Astrocyte (in vitro differentiated cells and primary cell): ENCODE measurements at regions not wholly inside any gene's neighbourhood (a gene's known extent, or its start where the extent isn't known, plus 50 kb on each side); places are given as distances from the start of the nearest gene placed in this dataset.
A peak's percentile ranks its signal among the peaks of the same experiment; 100 is the strongest.

Experiments used
- DNase-seq: peaks from one replicate; pipeline ENCODE4 v3.0.0-alpha.2; 2010; ENCODE audit warnings: low read depth
- FAIRE-seq: peaks from 2 replicates; lab custom pipeline; 2011; peaks lifted over from hg19 to GRCh38; lab: Jason Lieb, UNC
- H2AFZ ChIP-seq: 2 replicates; pipeline ENCODE4 v1.6.0; 2012; ENCODE audit warnings: low read depth, low read length, inconsistent platforms
- H3K27ac ChIP-seq: 2 replicates; pipeline ENCODE4 v1.5.1; 2011; ENCODE audit warnings: low read depth, low read length, inconsistent platforms
- H3K27me3 ChIP-seq: 2 replicates; pipeline ENCODE4 v1.6.0; 2011; ENCODE audit warnings: low read length, inconsistent platforms; ENCODE audit not compliant: insufficient read depth
- H3K36me3 ChIP-seq: 2 replicates; pipeline ENCODE4 v1.5.1; 2011; ENCODE audit warnings: low read length, inconsistent platforms; ENCODE audit not compliant: insufficient read depth
- H3K4me1 ChIP-seq: 2 replicates; pipeline ENCODE4 v1.5.1; 2011; ENCODE audit warnings: low read length, inconsistent platforms; ENCODE audit not compliant: insufficient read depth
- H3K4me2 ChIP-seq: 2 replicates; pipeline ENCODE4 v1.6.0; 2012; ENCODE audit warnings: low read length, inconsistent platforms
- H3K4me3 ChIP-seq: 2 replicates; pipeline ENCODE4 v1.5.1; 2011; ENCODE audit warnings: low read depth, mild to moderate bottlenecking, low read length, inconsistent platforms; ENCODE audit not compliant: insufficient read depth
- H3K79me2 ChIP-seq: 2 replicates; pipeline ENCODE4 v1.6.0; 2012; ENCODE audit warnings: mild to moderate bottlenecking, low read length, inconsistent platforms; ENCODE audit not compliant: insufficient read depth
- H3K9ac ChIP-seq: 2 replicates; pipeline ENCODE4 v1.6.0; 2012; ENCODE audit warnings: mild to moderate bottlenecking, low read length, inconsistent platforms
- H3K9me3 ChIP-seq: 2 replicates; pipeline ENCODE4 v1.5.1; 2012; ENCODE audit warnings: low read depth, mild to moderate bottlenecking, low read length, inconsistent platforms; ENCODE audit not compliant: insufficient read depth
- H4K20me1 ChIP-seq: 2 replicates; pipeline ENCODE4 v1.6.0; 2012; ENCODE audit warnings: low read length, inconsistent platforms; ENCODE audit not compliant: insufficient read depth
- H3K27ac Mint-ChIP-seq: one replicate; pipeline ENCODE4 v1.8.0; 2021; ENCODE audit warnings: mild to moderate bottlenecking, mixed read lengths; ENCODE audit not compliant: unreplicated experiment
- H3K27me3 Mint-ChIP-seq: one replicate; pipeline ENCODE4 v1.8.0; 2021; ENCODE audit warnings: low read depth, mixed read lengths; ENCODE audit not compliant: unreplicated experiment
- H3K36me3 Mint-ChIP-seq: one replicate; pipeline ENCODE4 v1.8.0; 2021; ENCODE audit warnings: low read depth, mixed read lengths; ENCODE audit not compliant: unreplicated experiment
- H3K4me1 Mint-ChIP-seq: one replicate; pipeline ENCODE4 v1.8.0; 2021; ENCODE audit warnings: low read depth, mixed read lengths; ENCODE audit not compliant: unreplicated experiment
- H3K4me3 Mint-ChIP-seq: one replicate; pipeline ENCODE4 v1.8.0; 2021; ENCODE audit warnings: mild to moderate bottlenecking, moderate library complexity, mixed read lengths; ENCODE audit not compliant: unreplicated experiment
- H3K9me3 Mint-ChIP-seq: one replicate; pipeline ENCODE4 v1.8.0; 2021; ENCODE audit warnings: mild to moderate bottlenecking, mixed read lengths; ENCODE audit not compliant: unreplicated experiment
- EZH2 ChIP-seq: IDR thresholded peaks from 2 replicates; pipeline ENCODE4 v1.6.1; 2012; ENCODE audit warnings: mild to moderate bottlenecking, low read length, inconsistent platforms; ENCODE audit not compliant: insufficient read depth
- TF ChIP-seq, protein P1 (sequence below): IDR thresholded peaks from 2 replicates; pipeline ENCODE4 v1.5.1; 2011; ENCODE audit warnings: low read depth, mild to moderate bottlenecking, inconsistent platforms, low read length, moderate library complexity; ENCODE audit not compliant: insufficient read depth

GRCh38 chr19:16012552-16012951 is 63.7 kb upstream of the TPM4 start:
- Histone ChIP-seq H3K36me3 (no peaks in the 10 kb centered on the region), H3K27me3 (no peaks in the 10 kb centered on the region), H3K9me3 (no peaks in the 10 kb centered on the region), H3K27ac (no peak overlapping the region), H3K4me2 (no peak overlapping the region), H2AFZ (no peak overlapping the region), H3K9ac (no peak overlapping the region), H3K79me2 (no peaks in the 10 kb centered on the region), H3K4me1 (no peaks in the 10 kb centered on the region), H4K20me1 (no peaks in the 10 kb centered on the region), H3K4me3 (no peak overlapping the region)
- no peaks in the 10 kb centered on the region for H3K36me3 Mint-ChIP-seq
- no peaks in the 10 kb centered on the region for H3K4me1 Mint-ChIP-seq
- peaks cover 17% of the 10 kb centered on the region for H3K9me3 Mint-ChIP-seq
- no peak for FAIRE-seq
- no peaks in the 10 kb centered on the region for H3K27me3 Mint-ChIP-seq
- no peak overlapping the region for H3K4me3 Mint-ChIP-seq
- no peak for TF ChIP-seq EZH2
- TF ChIP-seq, protein P1, sequence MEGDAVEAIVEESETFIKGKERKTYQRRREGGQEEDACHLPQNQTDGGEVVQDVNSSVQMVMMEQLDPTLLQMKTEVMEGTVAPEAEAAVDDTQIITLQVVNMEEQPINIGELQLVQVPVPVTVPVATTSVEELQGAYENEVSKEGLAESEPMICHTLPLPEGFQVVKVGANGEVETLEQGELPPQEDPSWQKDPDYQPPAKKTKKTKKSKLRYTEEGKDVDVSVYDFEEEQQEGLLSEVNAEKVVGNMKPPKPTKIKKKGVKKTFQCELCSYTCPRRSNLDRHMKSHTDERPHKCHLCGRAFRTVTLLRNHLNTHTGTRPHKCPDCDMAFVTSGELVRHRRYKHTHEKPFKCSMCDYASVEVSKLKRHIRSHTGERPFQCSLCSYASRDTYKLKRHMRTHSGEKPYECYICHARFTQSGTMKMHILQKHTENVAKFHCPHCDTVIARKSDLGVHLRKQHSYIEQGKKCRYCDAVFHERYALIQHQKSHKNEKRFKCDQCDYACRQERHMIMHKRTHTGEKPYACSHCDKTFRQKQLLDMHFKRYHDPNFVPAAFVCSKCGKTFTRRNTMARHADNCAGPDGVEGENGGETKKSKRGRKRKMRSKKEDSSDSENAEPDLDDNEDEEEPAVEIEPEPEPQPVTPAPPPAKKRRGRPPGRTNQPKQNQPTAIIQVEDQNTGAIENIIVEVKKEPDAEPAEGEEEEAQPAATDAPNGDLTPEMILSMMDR = no peak
- H3K27ac Mint-ChIP-seq = no peak overlapping the region
- DNase-seq = no peak

GRCh38 chr19:16013181-16013850 is 63.0 kb upstream of the TPM4 start:
- H3K4me1 Mint-ChIP-seq = no peaks in the 10 kb centered on the region
- no peak overlapping the region for H3K4me2 ChIP-seq
- FAIRE-seq (no peak), DNase-seq (no peak)
- no peaks in the 10 kb centered on the region for H3K27me3 Mint-ChIP-seq
- no peaks in the 10 kb centered on the region for H3K4me1 ChIP-seq
- H3K27ac Mint-ChIP-seq = peak overlapping the region; percentile 53
- no peaks in the 10 kb centered on the region for H3K79me2 ChIP-seq
- no peaks in the 10 kb centered on the region for H4K20me1 ChIP-seq
- H3K4me3 Mint-ChIP-seq = no peak overlapping the region
- no peaks in the 10 kb centered on the region for H3K9me3 ChIP-seq
- no peak overlapping the region for H3K9ac ChIP-seq
- no peak overlapping the region for H3K4me3 ChIP-seq
- TF ChIP-seq EZH2 = no peak
- TF ChIP-seq, protein P1 = no peak
- H3K27ac ChIP-seq = no peak overlapping the region
- H3K36me3 Mint-ChIP-seq = no peaks in the 10 kb centered on the region
- no peaks in the 10 kb centered on the region for H3K27me3 ChIP-seq
- H2AFZ ChIP-seq = no peak overlapping the region
- H3K36me3 ChIP-seq = no peaks in the 10 kb centered on the region
- H3K9me3 Mint-ChIP-seq = peaks cover 19% of the 10 kb centered on the region
